DLD1 (cell line): ENCODE measurements at regions not wholly inside any gene's neighbourhood (a gene's known extent, or its start where the extent isn't known, plus 50 kb on each side); places are given as distances from the start of the nearest gene placed in this dataset.
"Not testable (repeated sequence)": the region's sequence is repeated elsewhere in the genome, so short reads cannot be mapped to it uniquely, and the experiment has no call there.

Experiments used
- in situ Hi-C: cut with HindIII; loops from 2 replicates; pipeline ENCODE4 v1.10.0; 2017; ENCODE audit warnings: low sequenced_read_pairs

GRCh38 chr2:204395539-204395938 is 149.7 kb upstream of the PARD3B start:
- in situ Hi-C loops, result no loop called here

DNA sequence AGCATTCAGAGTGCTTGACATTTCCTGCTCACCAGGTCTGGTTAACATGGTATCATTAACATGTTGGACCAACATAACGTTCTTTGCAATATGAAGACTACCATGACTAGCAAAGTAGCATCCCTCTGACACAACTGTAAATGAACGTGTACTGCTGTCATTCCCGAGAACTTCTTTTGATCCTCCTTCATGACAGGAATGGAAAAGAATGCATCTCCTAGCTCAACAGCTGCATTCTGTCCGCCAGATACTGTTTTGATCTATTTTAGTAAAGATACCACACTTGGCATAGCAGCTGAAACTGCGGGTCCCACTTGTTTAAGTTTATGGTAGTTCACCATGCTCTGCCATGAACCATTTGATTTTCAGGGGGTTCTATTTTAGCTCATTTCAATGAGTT is 144.2 kb upstream of the PARD3B start:
- in situ Hi-C loops, result no loop called here

GRCh38 chr2:204407204-204408014 is 137.9 kb upstream of the PARD3B start:
- in situ Hi-C loops, result no loop called here

DNA sequence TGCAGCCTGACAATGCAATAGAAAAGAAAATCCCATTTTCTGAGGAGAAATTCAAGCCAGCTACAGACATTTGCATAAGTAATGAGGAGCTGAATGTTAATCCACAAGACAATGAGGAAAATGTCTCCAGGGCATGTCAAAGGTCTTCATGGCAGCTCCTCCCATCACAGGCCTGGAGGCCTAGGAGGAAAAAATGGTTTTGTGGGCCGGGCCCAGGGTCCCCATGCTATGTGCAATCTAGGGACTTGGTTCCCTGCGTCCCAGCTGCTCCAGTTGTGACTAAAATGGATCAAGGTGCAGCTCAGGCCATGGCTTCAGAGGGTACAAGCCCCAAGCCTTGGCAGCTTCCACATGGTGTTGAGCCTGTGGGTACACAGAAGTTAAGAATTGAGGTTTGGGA is 132.5 kb upstream of the PARD3B start:
- in situ Hi-C loops, result not testable (repeated sequence)

- in situ Hi-C loops, result no loop called here
These were observed 129.7 kb upstream of the PARD3B start for GRCh38 chr2:204415406-204416181.

DNA sequence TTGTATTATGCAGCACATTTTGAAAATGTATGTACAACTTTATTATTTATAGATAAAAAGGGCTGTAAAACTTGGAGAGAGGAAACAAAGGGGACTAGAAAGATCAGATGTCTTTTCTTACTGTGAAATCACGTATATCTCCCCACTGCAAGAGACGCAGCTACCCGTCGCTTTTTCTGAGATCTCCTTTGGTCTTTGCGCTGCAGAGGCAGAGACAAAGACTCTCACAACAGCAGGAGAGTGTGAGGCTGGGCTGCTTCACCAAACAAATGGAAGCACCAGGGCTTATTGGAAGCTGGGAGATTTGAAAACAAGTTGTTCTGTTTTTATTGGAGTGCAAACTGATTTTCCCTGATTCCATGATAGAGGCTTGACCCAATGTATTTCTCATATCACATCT is 129.0 kb upstream of the PARD3B start:
- in situ Hi-C loops, result no loop called here

DNA sequence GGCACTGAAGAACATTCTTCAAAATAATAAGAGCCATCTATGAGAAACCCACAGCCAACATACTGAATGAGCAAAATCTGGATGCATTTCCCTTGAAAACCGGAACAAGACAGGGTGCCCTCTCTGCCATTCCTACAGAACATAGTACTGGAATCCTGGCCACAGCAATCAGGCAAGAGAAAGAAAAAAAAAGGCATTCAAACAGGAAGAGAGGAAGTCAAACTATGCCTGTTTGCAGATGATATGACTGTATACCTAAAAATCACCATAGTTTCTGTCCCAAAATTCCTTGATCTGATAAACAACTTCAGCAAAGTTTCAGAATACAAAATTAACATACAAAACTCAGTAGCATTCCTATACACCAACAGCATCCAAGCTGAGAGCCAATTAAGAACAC is 119.5 kb upstream of the PARD3B start:
- in situ Hi-C loops, result no loop called here

DNA sequence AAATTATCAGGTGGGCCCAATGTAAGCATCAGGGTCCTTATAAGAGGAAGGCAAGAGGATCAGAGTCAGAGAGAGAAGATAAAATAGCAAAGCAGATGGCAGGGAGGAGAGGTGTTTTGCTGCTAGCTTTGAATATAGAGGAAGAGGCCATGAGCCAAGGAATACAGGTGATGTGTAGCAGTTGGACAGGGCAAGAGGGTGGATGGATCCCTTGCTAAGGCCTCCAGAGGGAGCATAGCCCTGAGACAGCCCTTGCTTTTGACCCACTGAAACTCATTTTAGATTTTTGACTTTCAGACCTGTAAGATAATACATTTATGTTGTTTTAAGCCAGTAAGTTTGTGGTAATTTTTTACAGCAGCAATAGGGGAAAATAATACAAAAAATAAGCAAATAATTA is 116.6 kb upstream of the PARD3B start:
- in situ Hi-C loops, result no loop called here

- in situ Hi-C loops, result no loop called here
These were observed 113.7 kb upstream of the PARD3B start for GRCh38 chr2:204431529-204431928.

GRCh38 chr2:204432196-204432595 is 113.1 kb upstream of the PARD3B start:
- in situ Hi-C loops, result no loop called here

- in situ Hi-C loops, result no loop called here
These were observed 110.4 kb upstream of the PARD3B start for GRCh38 chr2:204434660-204435462.

DNA sequence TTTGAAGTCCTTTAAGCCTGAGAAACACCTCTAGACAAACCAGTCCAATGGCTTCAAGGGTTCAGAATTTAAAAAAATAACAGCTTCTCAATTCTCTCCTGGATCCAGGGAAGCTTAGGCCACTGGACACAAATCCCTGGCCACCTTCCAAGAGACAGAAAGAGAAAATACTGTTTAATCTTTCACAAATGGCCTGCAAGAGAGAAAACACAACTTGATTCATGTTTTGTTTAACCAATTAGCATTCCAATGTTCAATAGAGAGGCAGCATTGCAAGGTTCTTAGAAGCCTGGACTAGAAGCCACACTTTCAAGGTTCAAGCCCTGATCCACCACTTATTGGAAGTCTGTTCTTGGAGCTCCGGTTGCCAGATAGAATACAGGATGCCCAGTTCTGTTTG is 109.0 kb upstream of the PARD3B start:
- in situ Hi-C loops, result no loop called here

DNA sequence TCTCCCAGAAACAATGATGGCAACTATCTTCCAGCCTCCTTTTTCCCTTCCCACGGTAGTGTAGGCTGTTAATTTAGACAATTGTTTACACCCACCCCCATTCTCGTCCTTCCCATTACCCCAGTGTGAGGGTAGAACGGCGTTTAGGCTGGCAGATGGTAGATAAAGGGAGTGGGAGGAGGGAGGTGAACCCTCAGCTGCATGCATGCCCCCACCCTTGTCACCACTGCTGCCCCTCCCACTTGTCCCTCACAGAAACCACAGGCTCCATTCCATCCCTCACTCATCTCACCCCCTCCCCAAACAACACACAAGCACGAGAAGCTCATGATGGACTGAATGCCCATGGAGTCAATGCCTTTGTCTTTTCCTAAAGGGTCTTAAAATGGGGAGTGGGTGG is 107.9 kb upstream of the PARD3B start:
- in situ Hi-C loops, result no loop called here

GRCh38 chr2:204437815-204438756 is 107.2 kb upstream of the PARD3B start:
- in situ Hi-C loops, result no loop called here

GRCh38 chr2:204441316-204441715 is 104.0 kb upstream of the PARD3B start:
- in situ Hi-C loops, result loop anchor here (5.0 kb wide), 1 partner anchor 91 kb away; no protein-coding TSS in a partner anchor

DNA sequence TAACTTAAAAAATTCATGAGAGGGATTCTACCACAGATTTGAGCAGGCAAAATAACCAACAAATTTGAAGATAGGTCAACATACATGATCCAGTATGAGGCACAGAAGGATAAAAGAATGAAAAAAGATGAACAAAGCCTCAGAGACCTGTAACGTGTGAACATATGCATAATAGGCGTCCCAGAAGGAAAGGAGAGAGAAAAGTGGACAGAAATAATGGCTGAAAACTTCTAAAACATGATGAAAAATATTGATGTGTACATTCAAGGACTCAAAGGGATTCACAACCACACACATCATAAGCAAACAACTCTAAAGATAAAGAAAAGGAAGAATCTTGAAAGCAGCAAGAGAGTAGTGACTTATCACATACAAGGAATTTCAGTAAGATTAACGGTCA is 100.1 kb upstream of the PARD3B start:
- in situ Hi-C loops, result no loop called here

DNA sequence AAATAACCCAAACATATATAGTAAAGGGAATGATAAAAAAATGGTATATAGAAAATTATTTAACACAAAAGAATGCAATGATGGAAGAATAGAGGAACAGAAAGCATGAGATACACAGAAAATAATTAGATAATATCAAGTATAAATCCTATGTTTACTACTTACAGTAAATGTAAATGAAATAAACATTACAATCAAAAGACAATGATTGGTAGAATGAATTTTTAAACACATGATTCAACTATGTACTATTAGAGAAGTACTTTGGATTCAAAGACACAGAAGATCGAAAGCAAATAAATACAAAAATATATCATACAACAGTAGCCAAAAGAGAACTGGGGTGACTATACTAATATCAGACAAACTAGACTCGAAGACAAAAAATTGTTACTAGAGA is 97.6 kb upstream of the PARD3B start:
- in situ Hi-C loops, result no loop called here

DNA sequence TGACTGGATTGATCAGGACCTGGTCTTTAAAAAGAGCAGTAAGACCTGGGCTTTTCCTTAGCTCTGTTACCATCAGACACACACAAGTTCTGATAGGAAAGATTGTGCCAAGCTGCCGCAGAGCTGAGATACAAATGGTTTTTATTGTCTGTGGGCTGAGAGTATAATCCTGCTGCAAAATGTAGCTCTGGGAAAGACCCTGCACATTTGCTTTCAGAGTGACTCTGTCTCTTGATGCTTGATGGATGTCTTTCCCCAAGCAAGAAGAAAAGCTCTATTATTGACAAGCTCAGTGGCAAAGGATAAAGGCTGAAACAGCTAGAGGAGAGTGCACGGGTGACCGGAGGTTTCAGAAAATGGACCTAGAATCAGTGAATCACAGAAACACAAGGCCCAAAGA is 95.3 kb upstream of the PARD3B start:
- in situ Hi-C loops, result no loop called here

GRCh38 chr2:204451766-204452165 is 93.5 kb upstream of the PARD3B start:
- in situ Hi-C loops, result no loop called here

DNA sequence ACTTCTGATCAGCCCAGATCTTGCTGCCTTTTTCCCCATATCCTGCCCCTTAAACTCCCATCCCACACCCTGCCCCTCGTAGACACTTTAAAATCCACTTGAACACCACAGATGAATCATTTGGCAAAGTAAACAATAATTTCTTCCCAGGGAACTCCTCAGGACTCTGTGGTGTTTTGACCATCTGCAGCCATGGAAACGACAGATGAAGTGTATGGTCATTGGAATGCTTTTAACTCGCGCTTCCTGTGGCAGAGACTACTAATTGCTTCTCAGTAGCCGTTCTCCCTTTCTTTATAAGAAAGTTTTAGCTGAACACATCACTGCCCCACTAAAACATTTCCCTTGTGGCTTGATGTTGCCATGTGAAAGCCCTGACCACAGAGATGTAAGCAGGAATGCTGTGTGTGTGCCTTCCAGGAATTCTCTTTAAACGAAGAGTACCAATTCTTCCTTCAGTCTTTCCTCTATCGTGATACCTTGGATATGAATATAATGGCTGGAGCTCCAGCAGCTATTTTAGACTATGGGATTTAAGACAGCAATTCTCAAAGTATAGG is 92.7 kb upstream of the PARD3B start:
- in situ Hi-C loops, result no loop called here
